Activated CD8-positive, alpha-beta T cell treated with anti-CD3 and anti-CD28 coated beads, Interleukin-2, amount 10 ng/mL, durations not matched to agents 7 days and 5 days (primary cell): ENCODE measurements at regions not wholly inside any gene's neighbourhood (a gene's known extent, or its start where the extent isn't known, plus 50 kb on each side); places are given as distances from the start of the nearest gene placed in this dataset.

ENCODE experiments used
- ATAC-seq: fragments of 150-1000 bp; cut with Tn5 transposase; one replicate; pipeline ENCODE4 v1.10.0; 2021; ENCODE audit warnings: moderate library complexity
- CTCF ChIA-PET: fragments of 350-600 bp; sonication (Branson Sonifier 250); formaldehyde crosslinking; loops from one replicate; lab custom pipeline; 2021; ENCODE audit warnings: antibody characterized with exemption; lab: Charles Lee
- POLR2A ChIA-PET: fragments of 350-600 bp; sonication (Branson Sonifier 250); formaldehyde crosslinking; loops from one replicate; lab custom pipeline; 2021; ENCODE audit warnings: antibody characterized with exemption; lab: Charles Lee
- DNase-seq: peaks from one replicate; pipeline ENCODE4 v3.0.0-alpha.2; 2020
- H3K27ac Mint-ChIP-seq: one replicate; pipeline ENCODE4 v1.8.0; 2021; ENCODE audit warnings: mild to moderate bottlenecking, mixed read lengths
- H3K27me3 Mint-ChIP-seq: one replicate; pipeline ENCODE4 v1.8.0; 2021; ENCODE audit warnings: low read depth, mixed read lengths
- H3K36me3 Mint-ChIP-seq: one replicate; pipeline ENCODE4 v1.8.0; 2021; ENCODE audit warnings: low read depth, mixed read lengths
- H3K4me1 Mint-ChIP-seq: one replicate; pipeline ENCODE4 v1.8.0; 2021; ENCODE audit warnings: low read depth, mixed read lengths
- H3K4me3 Mint-ChIP-seq: one replicate; pipeline ENCODE4 v1.8.0; 2021; ENCODE audit warnings: mild to moderate bottlenecking, mixed read lengths
- H3K9me3 Mint-ChIP-seq: one replicate; pipeline ENCODE4 v1.8.0; 2022; ENCODE audit warnings: mixed read lengths; ENCODE audit not compliant: insufficient read depth

DNA sequence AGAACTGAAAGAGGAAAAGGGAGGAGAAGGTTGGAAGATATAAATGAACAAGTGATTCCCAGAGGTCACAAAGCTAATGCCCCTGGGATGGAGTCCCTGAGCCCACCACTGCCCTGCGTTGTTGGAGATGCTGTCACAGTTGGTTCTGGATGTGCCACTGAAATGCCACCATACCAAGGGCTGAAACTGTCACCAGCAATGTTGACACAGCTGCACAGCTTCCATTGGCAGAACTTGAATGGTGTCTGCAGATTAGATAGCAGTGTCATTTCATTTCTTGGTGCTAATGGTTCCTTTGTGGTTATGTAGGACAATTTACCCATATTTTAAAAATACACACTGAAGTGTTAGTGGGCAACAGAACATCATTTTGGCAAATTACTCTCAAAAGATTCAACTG lies 120.7 kb downstream of the TBXT start:
- POLR2A ChIA-PET: no interaction called here
- Mint-ChIP-seq H3K4me1 (no peaks in the 10 kb centered on the region), H3K9me3 (no peaks in the 10 kb centered on the region), H3K36me3 (no peaks in the 10 kb centered on the region), H3K4me3 (no peak overlapping the region), H3K27me3 (peaks cover under 1% of the 10 kb centered on the region), H3K27ac (no peak overlapping the region)
- ATAC-seq: no peak
- no peak for DNase-seq
- CTCF ChIA-PET: no interaction called here

GRCh38 chr6:166046226-166046625 lies 121.4 kb downstream of the TBXT start:
- DNase-seq (no peak), ATAC-seq (no peak)
- Mint-ChIP-seq H3K4me1 (no peaks in the 10 kb centered on the region), H3K4me3 (no peak overlapping the region), H3K27ac (no peak overlapping the region), H3K9me3 (no peaks in the 10 kb centered on the region), H3K36me3 (no peaks in the 10 kb centered on the region), H3K27me3 (peaks cover 4% of the 10 kb centered on the region)
- ChIA-PET POLR2A (no interaction called here), CTCF (no interaction called here)

- ATAC-seq: no peak
- CTCF ChIA-PET: no interaction called here
Measured at GRCh38 chr6:166045860-166046200, 121.8 kb downstream of the TBXT start.

GRCh38 chr6:166045173-166045859 lies 122.3 kb downstream of the TBXT start:
- Mint-ChIP-seq H3K36me3 (no peaks in the 10 kb centered on the region), H3K27me3 (peaks cover 4% of the 10 kb centered on the region), H3K9me3 (no peaks in the 10 kb centered on the region), H3K4me1 (no peaks in the 10 kb centered on the region), H3K4me3 (no peak overlapping the region), H3K27ac (no peak overlapping the region)
- DNase-seq (no peak), ATAC-seq (no peak)
- ChIA-PET POLR2A (no interaction called here), CTCF (no interaction called here)

More at GRCh38 chr6:166045860-166046200, 121.8 kb downstream of the TBXT start:
- DNase-seq: no peak
- Mint-ChIP-seq H3K27ac (no peak overlapping the region), H3K4me3 (no peak overlapping the region), H3K9me3 (no peaks in the 10 kb centered on the region), H3K27me3 (peaks cover 4% of the 10 kb centered on the region), H3K36me3 (no peaks in the 10 kb centered on the region), H3K4me1 (no peaks in the 10 kb centered on the region)
- POLR2A ChIA-PET: no interaction called here

- H3K4me1 Mint-ChIP-seq: no peaks in the 10 kb centered on the region
- ChIA-PET POLR2A (no interaction called here), CTCF (no interaction called here)
- H3K9me3 Mint-ChIP-seq: no peaks in the 10 kb centered on the region
- ATAC-seq: no peak
- no peak overlapping the region for H3K4me3 Mint-ChIP-seq
- H3K27me3 Mint-ChIP-seq: peaks cover 9% of the 10 kb centered on the region
- H3K36me3 Mint-ChIP-seq: no peaks in the 10 kb centered on the region
- DNase-seq: no peak
- H3K27ac Mint-ChIP-seq: no peak overlapping the region
Measured at GRCh38 chr6:166041277-166041676, 126.4 kb downstream of the TBXT start.

DNA sequence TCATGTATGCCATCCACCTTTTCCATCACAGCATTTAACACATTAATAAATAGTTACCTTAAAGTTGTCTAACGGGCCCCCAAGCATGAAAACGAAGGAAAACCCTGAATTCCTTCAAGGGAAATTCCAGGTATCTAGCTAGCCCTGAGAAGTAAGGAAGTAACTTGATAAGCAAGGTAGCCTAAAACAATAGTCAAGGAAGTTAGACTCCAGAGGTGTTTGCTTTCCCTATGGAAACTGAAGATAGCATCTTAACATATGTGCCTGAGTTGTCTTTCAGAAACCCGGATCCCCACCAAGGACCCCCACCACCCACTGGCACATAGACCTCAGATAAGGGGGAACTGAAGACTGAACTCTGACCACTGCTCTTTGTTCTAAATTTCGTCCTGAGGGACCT lies 127.4 kb downstream of the TBXT start:
- H3K36me3 Mint-ChIP-seq: no peaks in the 10 kb centered on the region
- H3K9me3 Mint-ChIP-seq: no peaks in the 10 kb centered on the region
- no peaks in the 10 kb centered on the region for H3K4me1 Mint-ChIP-seq
- POLR2A ChIA-PET: no interaction called here
- ATAC-seq: no peak
- peaks cover 12% of the 10 kb centered on the region for H3K27me3 Mint-ChIP-seq
- no peak overlapping the region for H3K27ac Mint-ChIP-seq
- H3K4me3 Mint-ChIP-seq: no peak overlapping the region
- no peak for DNase-seq
- CTCF ChIA-PET: no interaction called here

- no peaks in the 10 kb centered on the region for H3K4me1 Mint-ChIP-seq
Measured at GRCh38 chr6:166036316-166037095, 131.1 kb downstream of the TBXT start.

GRCh38 chr6:166032366-166033200 lies 135.1 kb downstream of the TBXT start:
- ATAC-seq (peak; percentile 51), DNase-seq (no peak)

More at GRCh38 chr6:166036316-166037095, 131.1 kb downstream of the TBXT start:
- Mint-ChIP-seq H3K27ac (no peak overlapping the region), H3K36me3 (no peaks in the 10 kb centered on the region), H3K4me3 (no peak overlapping the region), H3K27me3 (peaks cover 7% of the 10 kb centered on the region), H3K9me3 (no peaks in the 10 kb centered on the region)
- no peak for DNase-seq
- POLR2A ChIA-PET: no interaction called here
- no peak for ATAC-seq
- CTCF ChIA-PET: no interaction called here

DNA sequence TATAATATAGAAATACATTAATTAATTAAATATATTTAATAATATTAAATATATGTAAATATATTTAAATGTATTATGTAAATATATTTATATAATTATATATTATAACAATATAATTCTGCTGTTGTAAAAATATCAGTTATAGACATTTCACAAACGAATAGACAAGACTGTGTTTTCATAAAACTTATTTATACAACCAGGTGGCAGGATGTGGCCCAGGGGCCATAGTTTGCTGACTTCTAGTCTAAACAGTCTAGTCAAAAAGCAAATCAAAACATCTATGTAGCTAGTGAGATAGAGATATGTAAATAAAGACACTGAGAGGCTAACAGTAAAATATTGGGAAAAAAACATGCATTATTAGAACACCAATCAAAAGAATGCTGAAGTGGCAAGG lies 136.4 kb downstream of the TBXT start:
- ChIA-PET POLR2A (no interaction called here), CTCF (no interaction called here)
- no peak overlapping the region for H3K4me3 Mint-ChIP-seq
- no peak for ATAC-seq
- H3K4me1 Mint-ChIP-seq: no peaks in the 10 kb centered on the region
- no peak for DNase-seq
- H3K36me3 Mint-ChIP-seq: no peaks in the 10 kb centered on the region
- H3K9me3 Mint-ChIP-seq: no peaks in the 10 kb centered on the region
- H3K27me3 Mint-ChIP-seq: peaks cover 3% of the 10 kb centered on the region
- H3K27ac Mint-ChIP-seq: no peak overlapping the region

More at GRCh38 chr6:166032366-166033200, 135.1 kb downstream of the TBXT start:
- Mint-ChIP-seq H3K36me3 (no peaks in the 10 kb centered on the region), H3K27ac (no peak overlapping the region), H3K4me1 (no peaks in the 10 kb centered on the region), H3K9me3 (no peaks in the 10 kb centered on the region), H3K4me3 (no peak overlapping the region), H3K27me3 (peaks cover 3% of the 10 kb centered on the region)
- CTCF ChIA-PET: interaction anchor here (1.3 kb wide), 1 partner anchor 74 kb away, joined by 3 read pairs; no protein-coding TSS in a partner anchor
- POLR2A ChIA-PET: no interaction called here

DNA sequence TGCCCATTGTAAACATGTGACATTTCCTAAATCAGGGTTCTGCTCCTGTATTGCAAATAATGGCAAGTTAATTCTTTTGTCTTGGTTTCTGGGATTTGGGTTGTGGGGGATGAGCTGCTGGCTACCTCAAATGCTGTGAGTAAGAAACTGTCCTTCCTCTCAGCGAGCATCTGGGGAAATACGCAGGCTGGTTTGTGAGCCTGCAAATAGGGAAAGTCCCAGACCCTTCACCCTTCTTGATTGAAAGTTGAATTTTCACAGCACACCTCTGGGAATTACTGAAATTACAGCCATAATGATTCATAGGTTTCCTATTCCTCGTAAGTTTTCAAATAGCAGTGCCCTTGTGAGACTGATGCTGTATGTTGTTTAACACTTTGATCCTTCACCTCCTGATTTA lies 138.1 kb downstream of the TBXT start:
- CTCF ChIA-PET: no interaction called here
- no peak for ATAC-seq
- Mint-ChIP-seq H3K9me3 (no peaks in the 10 kb centered on the region), H3K4me1 (no peaks in the 10 kb centered on the region), H3K27me3 (no peaks in the 10 kb centered on the region), H3K27ac (no peak overlapping the region), H3K4me3 (no peak overlapping the region), H3K36me3 (no peaks in the 10 kb centered on the region)
- POLR2A ChIA-PET: interaction anchor here (0.6 kb wide), 1 partner anchor 267 kb away, joined by 3 read pairs; no protein-coding TSS in a partner anchor
- no peak for DNase-seq

GRCh38 chr6:166027761-166028160 lies 139.9 kb downstream of the TBXT start:
- Mint-ChIP-seq H3K27me3 (no peaks in the 10 kb centered on the region), H3K4me3 (no peak overlapping the region)
- CTCF ChIA-PET: no interaction called here

More at GRCh38 chr6:166027761-166028160, 139.9 kb downstream of the TBXT start:
- DNase-seq: no peak
- no peaks in the 10 kb centered on the region for H3K9me3 Mint-ChIP-seq
- no peak for ATAC-seq
- POLR2A ChIA-PET: no interaction called here
- no peaks in the 10 kb centered on the region for H3K4me1 Mint-ChIP-seq
- H3K27ac Mint-ChIP-seq: no peak overlapping the region
- H3K36me3 Mint-ChIP-seq: no peaks in the 10 kb centered on the region
